NCI-H526 treated with DMSO at 0.1 percent for 48 hours (cell line): ENCODE measurements at regions not wholly inside any gene's neighbourhood (a gene's known extent, or its start where the extent isn't known, plus 50 kb on each side); places are given as distances from the start of the nearest gene placed in this dataset.

Experiments used
- DNase-seq: peaks from one replicate; lab custom pipeline; 2025; lab: John Stamatoyannopoulos, UW

DNA sequence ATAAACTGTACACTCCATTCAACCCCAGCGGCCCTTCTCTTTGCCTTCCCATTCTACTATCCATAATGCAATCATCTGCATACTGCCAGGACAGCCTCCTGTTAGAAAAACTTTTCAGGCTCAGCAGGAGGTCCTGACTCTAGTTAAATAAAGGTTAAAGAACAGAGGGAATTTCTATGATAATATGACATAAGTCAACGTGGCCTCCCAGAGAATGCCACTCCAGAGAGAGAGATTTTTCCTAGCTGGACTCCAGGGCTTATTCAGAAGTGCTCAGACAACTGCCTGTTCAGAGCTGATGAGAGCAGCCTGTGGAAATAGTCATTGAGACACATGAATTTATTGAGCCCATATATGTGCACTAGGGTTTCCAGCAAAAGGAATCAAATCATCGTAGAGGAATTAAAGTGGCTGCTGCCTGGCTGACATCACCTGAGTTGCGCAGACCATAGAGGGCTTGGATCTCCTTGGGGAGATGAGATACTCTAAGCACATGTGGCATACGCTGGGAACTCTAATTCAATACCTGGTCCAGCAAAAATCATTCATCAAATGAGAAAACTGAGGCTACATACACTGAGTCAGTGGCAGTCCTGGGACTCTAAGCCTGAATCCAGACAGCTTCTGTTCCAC lies 736.2 kb downstream of the PTPRU start:
- no peak for DNase-seq

- no peak for DNase-seq
Observed at GRCh38 chr1:29971703-29972102, 735.4 kb downstream of the PTPRU start.

GRCh38 chr1:29970747-29971325 lies 734.5 kb downstream of the PTPRU start:
- no peak for DNase-seq

- no peak for DNase-seq
Observed at GRCh38 chr1:29969576-29969975, 733.3 kb downstream of the PTPRU start.

DNA sequence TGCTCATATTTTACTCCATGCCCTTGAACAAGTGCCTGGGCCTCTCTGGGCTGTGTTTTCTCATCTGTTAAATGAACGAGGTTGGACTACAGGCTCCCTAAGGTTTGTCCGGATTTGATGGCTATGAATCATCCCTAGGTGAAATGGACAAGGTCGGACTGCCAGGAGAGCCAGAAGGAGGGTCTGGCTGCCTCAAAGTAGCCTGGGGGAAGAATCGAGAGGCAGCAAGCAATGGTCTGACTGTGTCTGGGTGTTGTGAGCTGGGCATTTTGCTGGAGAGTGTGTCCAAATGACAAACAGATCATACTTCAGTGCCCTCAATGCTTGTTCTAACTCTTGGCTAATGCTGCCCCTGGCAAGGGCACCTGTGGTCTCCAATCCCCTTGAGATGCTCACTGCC lies 730.9 kb downstream of the PTPRU start:
- no peak for DNase-seq

DNA sequence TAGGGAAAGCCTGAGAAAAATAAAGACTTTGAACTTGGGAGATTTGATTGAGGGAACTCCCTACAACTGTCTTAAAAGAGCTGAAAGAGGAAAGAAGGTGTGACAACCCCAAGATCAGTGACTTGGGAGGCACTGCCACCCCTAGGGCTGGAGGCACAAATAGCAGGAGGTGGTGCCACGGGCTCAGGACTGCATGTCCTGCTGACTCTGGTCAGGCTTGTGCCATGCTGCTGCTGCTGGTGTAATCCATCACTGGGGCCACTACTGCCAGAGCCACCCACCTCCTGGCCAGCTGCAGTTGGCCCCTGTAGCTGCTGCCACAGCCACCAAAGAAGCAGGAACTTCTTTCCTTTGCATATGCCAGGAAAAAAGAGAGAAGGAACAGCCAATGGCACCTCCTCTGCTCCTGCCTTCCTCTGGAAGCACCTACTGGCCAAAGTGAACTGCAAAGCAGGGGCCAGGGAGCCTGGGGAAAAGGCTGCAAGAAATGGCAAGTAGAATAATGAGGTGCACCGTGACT lies 730.3 kb downstream of the PTPRU start:
- no peak for DNase-seq

- DNase-seq = peak; percentile 41
Observed at GRCh38 chr1:29964718-29965533, 728.6 kb downstream of the PTPRU start.

- no peak for DNase-seq
Observed at GRCh38 chr1:29963946-29964345, 727.6 kb downstream of the PTPRU start.

DNA sequence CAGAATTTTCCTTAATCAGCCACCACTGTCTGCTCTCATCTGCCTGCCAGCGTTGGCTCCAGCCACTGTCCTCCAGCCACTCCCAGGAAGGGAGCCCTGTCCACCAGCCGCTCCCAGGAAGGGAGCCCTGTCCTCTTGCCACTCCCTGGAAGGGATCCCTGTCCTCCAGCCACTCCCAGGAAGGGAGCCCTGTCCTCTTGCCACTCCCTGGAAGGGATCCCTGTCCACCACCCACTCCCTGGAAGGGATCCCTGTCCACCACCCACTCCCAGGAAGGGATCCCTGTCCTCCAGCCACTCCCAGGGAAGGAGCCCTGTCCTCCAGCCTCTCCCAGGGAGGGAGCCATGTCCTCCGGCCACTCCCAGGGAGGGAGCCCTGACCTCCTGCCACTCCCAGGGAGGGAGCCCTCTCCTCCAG lies 726.5 kb downstream of the PTPRU start:
- DNase-seq = no peak

- no peak for DNase-seq
Observed at GRCh38 chr1:29962336-29962735, 726.0 kb downstream of the PTPRU start.

GRCh38 chr1:29961293-29962059 lies 725.2 kb downstream of the PTPRU start:
- DNase-seq = no peak

DNA sequence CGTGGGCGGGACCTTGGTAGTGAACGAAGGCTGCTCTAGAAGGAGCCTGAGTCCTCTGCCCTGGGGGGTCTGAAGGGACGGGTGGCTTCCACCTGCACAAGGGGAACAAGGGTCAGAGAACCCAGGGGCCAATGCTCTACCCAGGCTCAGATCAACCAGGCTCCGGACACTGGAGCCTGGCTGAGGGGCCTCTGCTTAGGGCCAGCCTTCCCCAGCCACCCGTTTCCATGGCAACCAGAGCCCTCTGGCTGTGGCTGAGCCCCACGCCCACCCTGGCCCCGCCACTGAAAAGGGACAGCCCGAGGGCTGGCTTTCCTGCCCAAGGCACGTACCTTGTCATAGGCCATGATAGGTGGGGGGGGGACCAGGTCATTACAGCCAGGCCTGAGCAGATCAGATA lies 724.6 kb downstream of the PTPRU start:
- DNase-seq = no peak

DNA sequence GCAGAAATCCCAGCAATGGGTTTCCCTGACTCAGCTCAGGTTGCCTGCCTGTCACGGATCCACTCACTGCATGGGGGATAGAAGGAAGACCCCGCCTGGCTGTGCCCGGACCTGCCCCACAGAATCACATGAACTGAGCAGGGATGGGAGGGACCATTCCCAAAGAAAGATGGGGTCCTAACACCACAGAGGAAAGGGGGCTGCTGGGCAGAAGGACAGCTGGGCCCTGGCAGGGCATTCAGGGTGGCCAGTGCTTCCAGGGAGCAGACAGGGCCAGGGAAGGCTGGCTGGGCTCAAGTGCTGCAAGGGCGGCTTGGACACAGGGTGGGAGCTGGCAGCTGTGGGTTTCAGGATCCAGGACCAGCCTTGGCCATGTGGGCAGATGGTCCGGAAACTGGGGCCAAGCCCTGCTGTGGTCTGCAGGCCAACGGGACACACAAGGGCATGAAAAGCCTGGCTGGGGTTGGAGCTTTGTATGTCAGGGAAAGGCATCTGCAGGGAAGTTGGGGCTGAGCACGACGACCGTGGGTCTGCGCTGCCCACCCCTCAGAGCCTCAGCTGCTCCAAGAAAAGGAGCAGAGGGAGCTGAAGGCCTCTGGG lies 723.9 kb downstream of the PTPRU start:
- DNase-seq = no peak

- DNase-seq = no peak
Observed at GRCh38 chr1:29959356-29959755, 723.0 kb downstream of the PTPRU start.

DNA sequence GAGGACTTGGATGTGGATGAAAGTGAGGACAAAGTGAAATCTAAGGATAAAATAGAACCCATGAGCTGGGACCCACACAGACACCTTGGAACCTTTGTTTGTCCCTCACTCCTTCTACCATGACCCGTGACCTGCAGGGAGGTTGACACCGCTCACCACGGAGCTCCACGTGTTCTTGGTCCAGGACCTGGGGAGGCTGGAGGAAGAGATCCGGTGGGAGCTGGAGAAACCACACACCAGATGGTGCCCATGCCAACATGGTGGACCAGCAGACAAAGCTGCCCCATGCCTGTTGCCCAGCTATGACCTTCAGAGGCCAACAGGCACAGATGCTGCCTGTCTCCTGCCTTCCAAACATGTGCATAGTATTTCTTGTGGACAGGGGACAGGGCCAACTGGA lies 721.9 kb downstream of the PTPRU start:
- no peak for DNase-seq

- no peak for DNase-seq
Observed at GRCh38 chr1:29956349-29957030, 720.2 kb downstream of the PTPRU start.

DNA sequence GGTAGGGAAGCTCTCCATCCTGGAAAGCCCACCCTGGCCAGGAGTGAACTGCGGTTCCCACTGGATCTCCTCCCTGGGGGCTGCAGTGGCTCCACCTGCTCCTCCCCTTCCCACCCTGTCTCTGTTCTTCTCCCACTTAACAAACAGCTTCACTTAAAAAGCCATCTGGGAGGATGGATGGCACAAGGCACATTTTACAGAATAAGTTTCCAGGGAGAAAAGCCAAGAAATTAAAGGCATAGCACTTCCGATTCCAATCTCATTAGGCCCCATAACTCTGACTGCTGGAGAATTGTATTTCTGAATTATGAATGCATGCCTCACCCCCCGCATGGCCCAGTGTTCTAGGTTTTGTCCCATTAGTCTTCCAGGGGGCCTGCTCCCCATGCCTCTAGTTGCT lies 718.3 kb downstream of the PTPRU start:
- DNase-seq = no peak

DNA sequence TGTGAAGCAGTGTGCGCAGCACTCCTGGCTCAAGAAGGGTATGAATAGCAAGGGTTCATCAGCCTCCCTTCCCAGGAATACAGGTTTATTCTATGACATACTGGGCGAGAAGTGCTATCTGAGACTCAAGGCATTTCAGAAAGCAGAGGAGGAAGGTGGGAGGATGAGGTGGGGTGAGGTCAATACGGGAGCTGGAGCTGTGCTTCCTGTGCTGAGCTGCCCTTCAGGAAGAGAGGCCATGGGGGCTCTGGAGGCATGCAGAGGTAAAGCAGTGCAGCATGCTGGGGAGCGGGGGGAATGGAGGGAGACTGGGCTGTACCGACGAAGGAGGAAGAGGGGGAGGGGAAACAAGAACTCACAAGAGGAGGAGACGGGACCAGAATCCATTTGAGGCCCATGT lies 717.6 kb downstream of the PTPRU start:
- DNase-seq = no peak

GRCh38 chr1:29949676-29950075 lies 713.4 kb downstream of the PTPRU start:
- no peak for DNase-seq

DNA sequence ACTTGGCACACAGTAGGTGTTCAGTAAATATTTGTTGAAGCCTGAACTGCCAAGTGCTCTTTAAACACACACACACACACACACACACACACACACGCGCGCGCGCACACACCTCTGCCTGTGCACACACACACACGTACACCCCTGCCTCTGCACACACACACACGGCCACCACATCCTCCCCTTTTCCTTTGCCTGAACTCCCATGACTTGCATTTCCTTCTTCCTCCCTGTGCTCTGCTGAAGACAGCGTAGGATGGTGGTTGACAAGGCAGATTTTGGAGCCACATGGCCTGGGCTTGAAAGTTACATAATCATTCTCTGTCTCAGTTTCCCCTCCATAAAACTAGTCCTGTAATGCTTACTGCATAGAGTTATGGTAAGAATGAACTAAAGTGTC lies 712.3 kb downstream of the PTPRU start:
- DNase-seq = no peak

GRCh38 chr1:29946057-29946456 lies 709.7 kb downstream of the PTPRU start:
- no peak for DNase-seq
